ENCODE measurements at regions not wholly inside any gene's neighbourhood (a gene's known extent, or its start where the extent isn't known, plus 50 kb on each side); places are given as distances from the start of the nearest gene placed in this dataset.

DNA sequence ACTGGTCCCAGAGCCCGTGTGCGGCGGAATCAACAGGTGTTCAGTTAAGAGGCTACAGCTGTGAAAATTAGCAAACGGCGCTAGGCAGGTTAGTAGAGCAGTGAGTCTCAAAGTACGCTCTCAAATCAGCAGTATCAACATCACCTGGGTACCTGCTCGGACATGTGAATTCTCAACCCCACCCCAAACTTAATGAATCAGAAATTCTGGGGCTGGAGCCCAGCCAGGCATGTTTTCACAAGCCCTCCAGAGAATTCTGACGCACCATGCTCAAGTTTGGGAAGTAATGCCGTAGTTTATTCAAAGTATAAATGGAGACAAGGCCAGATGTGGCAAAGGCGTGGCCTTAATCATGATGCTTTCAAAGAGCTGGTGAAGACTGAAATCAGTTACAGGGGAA, 58.2 kb upstream of the PTCHD1 start:
- H3K4me3 ChIP-seq = no peak overlapping the region
- no peak overlapping the region for H3K27ac ChIP-seq
- DNase-seq = no peak
- H3K4me1 ChIP-seq = no peaks in the 10 kb centered on the region
- no peaks in the 10 kb centered on the region for H3K36me3 ChIP-seq
- H3K9me3 ChIP-seq (replicated peaks) = no peaks in the 10 kb centered on the region
- no peaks in the 10 kb centered on the region for H3K27me3 ChIP-seq
